ENCODE measurements at regions not wholly inside any gene's neighbourhood (a gene's known extent, or its start where the extent isn't known, plus 50 kb on each side); places are given as distances from the start of the nearest gene placed in this dataset.

GRCh38 chr7:124570558-124570957 is 195.0 kb downstream of the GPR37 start:
- no peaks in the 10 kb centered on the region for H3K36me3 ChIP-seq (ENCODE audit: insufficient read depth)
- H3K27me3 Mint-ChIP-seq (ENCODE audit: insufficient read depth, low read depth, poor library complexity): no peaks in the 10 kb centered on the region
- TF ChIP-seq, protein P1, sequence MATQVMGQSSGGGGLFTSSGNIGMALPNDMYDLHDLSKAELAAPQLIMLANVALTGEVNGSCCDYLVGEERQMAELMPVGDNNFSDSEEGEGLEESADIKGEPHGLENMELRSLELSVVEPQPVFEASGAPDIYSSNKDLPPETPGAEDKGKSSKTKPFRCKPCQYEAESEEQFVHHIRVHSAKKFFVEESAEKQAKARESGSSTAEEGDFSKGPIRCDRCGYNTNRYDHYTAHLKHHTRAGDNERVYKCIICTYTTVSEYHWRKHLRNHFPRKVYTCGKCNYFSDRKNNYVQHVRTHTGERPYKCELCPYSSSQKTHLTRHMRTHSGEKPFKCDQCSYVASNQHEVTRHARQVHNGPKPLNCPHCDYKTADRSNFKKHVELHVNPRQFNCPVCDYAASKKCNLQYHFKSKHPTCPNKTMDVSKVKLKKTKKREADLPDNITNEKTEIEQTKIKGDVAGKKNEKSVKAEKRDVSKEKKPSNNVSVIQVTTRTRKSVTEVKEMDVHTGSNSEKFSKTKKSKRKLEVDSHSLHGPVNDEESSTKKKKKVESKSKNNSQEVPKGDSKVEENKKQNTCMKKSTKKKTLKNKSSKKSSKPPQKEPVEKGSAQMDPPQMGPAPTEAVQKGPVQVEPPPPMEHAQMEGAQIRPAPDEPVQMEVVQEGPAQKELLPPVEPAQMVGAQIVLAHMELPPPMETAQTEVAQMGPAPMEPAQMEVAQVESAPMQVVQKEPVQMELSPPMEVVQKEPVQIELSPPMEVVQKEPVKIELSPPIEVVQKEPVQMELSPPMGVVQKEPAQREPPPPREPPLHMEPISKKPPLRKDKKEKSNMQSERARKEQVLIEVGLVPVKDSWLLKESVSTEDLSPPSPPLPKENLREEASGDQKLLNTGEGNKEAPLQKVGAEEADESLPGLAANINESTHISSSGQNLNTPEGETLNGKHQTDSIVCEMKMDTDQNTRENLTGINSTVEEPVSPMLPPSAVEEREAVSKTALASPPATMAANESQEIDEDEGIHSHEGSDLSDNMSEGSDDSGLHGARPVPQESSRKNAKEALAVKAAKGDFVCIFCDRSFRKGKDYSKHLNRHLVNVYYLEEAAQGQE (IDR thresholded peaks at IDR 0.05; ENCODE audit: unreplicated experiment): no peak
- no peak for TF ChIP-seq ZNF331 (CRISPR knock-in tag; IDR thresholded peaks at IDR 0.05; ENCODE audit: low read depth)
- no peak for TF ChIP-seq CTCF (conservative IDR thresholded peaks at IDR 0.05; ENCODE audit: low read depth in 2 of 2)
- TF ChIP-seq NANOG (IDR thresholded peaks at IDR 0.05; ENCODE audit: borderline replicate concordance): no peak
- TF ChIP-seq, protein P2, sequence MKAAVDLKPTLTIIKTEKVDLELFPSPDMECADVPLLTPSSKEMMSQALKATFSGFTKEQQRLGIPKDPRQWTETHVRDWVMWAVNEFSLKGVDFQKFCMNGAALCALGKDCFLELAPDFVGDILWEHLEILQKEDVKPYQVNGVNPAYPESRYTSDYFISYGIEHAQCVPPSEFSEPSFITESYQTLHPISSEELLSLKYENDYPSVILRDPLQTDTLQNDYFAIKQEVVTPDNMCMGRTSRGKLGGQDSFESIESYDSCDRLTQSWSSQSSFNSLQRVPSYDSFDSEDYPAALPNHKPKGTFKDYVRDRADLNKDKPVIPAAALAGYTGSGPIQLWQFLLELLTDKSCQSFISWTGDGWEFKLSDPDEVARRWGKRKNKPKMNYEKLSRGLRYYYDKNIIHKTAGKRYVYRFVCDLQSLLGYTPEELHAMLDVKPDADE (IDR thresholded peaks at IDR 0.05): no peak
- TF ChIP-seq CREB1 (CRISPR knock-in tag; IDR thresholded peaks at IDR 0.05; ENCODE audit: low read depth): no peak
- TF ChIP-seq EZH2phosphoT487 (IDR thresholded peaks at IDR 0.05; ENCODE audit: unreplicated experiment): no peak
- TF ChIP-seq STAT1 (IDR thresholded peaks at IDR 0.05; ENCODE audit: unreplicated experiment): no peak
- no peak for TF ChIP-seq POLR2AphosphoS5 (IDR thresholded peaks at IDR 0.05; ENCODE audit: low read depth)
- no peak for TF ChIP-seq ZNF114 (CRISPR knock-in tag; IDR thresholded peaks at IDR 0.05)
- no peak for TF ChIP-seq EZH2 (IDR thresholded peaks at IDR 0.05; ENCODE audit: low read depth, unreplicated experiment)
- no peak for TF ChIP-seq JUNB (IDR thresholded peaks at IDR 0.05; ENCODE audit: unreplicated experiment)
- TF ChIP-seq ZNF462 (CRISPR knock-in tag; IDR thresholded peaks at IDR 0.05): no peak
- ATAC-seq: no peak
- no peaks in the 10 kb centered on the region for H3K36me3 Mint-ChIP-seq (ENCODE audit: low read depth)
- no peak overlapping the region for H3K4me3 Mint-ChIP-seq
- no peaks in the 10 kb centered on the region for H4K20me1 ChIP-seq (replicated peaks; ENCODE audit: insufficient read depth)
- no peaks in the 10 kb centered on the region for H3K79me2 ChIP-seq (replicated peaks; ENCODE audit: insufficient read depth)
- no peak overlapping the region for H3K4me2 ChIP-seq
- H3F3A ChIP-seq (replicated peaks; ENCODE audit: low read depth): no peaks in the 10 kb centered on the region
- no peak overlapping the region for H3K27ac ChIP-seq (ENCODE audit: low read depth)
- peaks cover 3% of the 10 kb centered on the region; the same call in 1 of the 3 replicates for H3K4me1 Mint-ChIP-seq
- H3K4me1 ChIP-seq (ENCODE audit: insufficient read depth): no peaks in the 10 kb centered on the region
- no peaks in the 10 kb centered on the region for H3K9me3 Mint-ChIP-seq
- no peak overlapping the region for H3K4me3 ChIP-seq
- H3K27ac Mint-ChIP-seq: no peak overlapping the region
- no peaks in the 10 kb centered on the region for H3K9me2 ChIP-seq (ENCODE audit: insufficient read depth)
- H3K27me3 ChIP-seq (ENCODE audit: insufficient read depth): no peaks in the 10 kb centered on the region
- H2AFZ ChIP-seq: no peak overlapping the region
- DNase-seq (ENCODE audit: low spot score): no peak

Data from GM23338 (cell line).